ENCODE measurements at regions not wholly inside any gene's neighbourhood (a gene's known extent, or its start where the extent isn't known, plus 50 kb on each side); places are given as distances from the start of the nearest gene placed in this dataset.

DNA sequence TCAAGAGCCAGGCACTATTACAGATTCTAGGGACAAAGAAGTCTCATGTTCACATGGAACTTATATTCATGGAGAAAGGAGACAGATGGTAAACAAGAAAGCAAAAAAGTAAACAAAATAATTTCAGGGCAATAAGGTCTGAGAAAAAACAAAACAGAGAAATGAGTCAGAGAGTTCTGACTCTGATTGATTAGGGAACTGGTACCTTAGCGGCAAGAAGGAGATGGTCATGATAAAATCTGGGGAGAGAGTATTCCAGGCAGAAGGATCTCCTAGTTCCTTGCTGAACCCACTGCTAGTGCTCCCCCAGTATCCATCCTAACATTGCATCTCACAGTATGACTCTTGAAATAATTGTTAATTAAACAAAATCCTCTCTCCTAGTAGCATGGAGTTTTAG lies 161.8 kb upstream of the KLF7 start:
- Histone ChIP-seq H3K4me2 (ENCODE audit: low read length) (no peak overlapping the region), H3K9me3 (ENCODE audit: control insufficient read depth, low read length) (no peaks in the 10 kb centered on the region), H3K79me2 (no peaks in the 10 kb centered on the region), H3K4me1 (no peaks in the 10 kb centered on the region), H3K4me3 (ENCODE audit: low read depth, low read length) (no peak overlapping the region), H3K27me3 (ENCODE audit: control insufficient read depth, insufficient read depth, low read length) (no peaks in the 10 kb centered on the region), H3K9ac (no peak overlapping the region), H3K36me3 (ENCODE audit: control insufficient read depth, insufficient read depth, low read length) (no peaks in the 10 kb centered on the region), H2AFZ (no peak overlapping the region), H3K27ac (no peak overlapping the region)
- TF ChIP-seq, protein P1, sequence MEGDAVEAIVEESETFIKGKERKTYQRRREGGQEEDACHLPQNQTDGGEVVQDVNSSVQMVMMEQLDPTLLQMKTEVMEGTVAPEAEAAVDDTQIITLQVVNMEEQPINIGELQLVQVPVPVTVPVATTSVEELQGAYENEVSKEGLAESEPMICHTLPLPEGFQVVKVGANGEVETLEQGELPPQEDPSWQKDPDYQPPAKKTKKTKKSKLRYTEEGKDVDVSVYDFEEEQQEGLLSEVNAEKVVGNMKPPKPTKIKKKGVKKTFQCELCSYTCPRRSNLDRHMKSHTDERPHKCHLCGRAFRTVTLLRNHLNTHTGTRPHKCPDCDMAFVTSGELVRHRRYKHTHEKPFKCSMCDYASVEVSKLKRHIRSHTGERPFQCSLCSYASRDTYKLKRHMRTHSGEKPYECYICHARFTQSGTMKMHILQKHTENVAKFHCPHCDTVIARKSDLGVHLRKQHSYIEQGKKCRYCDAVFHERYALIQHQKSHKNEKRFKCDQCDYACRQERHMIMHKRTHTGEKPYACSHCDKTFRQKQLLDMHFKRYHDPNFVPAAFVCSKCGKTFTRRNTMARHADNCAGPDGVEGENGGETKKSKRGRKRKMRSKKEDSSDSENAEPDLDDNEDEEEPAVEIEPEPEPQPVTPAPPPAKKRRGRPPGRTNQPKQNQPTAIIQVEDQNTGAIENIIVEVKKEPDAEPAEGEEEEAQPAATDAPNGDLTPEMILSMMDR (IDR thresholded peaks at IDR 0.05) = no peak

DNA sequence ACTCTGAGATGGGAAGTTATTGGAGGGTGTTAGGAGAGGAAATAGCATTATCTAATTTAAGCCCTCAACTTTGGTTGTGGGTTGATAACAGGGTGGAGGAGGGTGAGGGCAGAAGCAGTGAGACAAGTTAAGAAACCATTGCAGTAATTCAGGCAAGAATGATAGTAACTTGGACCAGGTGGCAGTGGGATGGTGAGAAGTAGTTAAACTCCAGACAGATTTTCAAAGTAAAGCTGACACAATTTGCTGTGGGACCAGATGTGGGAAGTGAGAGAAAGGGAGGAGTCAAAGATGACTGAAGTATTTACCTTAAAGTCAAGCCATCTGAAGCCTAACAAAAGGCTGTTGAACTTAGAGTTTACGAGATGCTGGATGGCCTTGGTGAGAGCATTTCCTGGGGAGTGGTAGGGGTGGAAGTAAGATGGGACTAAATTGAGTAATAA lies 163.2 kb upstream of the KLF7 start:
- Histone ChIP-seq H2AFZ (no peak overlapping the region), H3K4me2 (ENCODE audit: low read length) (no peak overlapping the region), H3K9ac (no peak overlapping the region), H3K79me2 (no peaks in the 10 kb centered on the region), H3K9me3 (ENCODE audit: control insufficient read depth, low read length) (no peaks in the 10 kb centered on the region), H3K27ac (no peak overlapping the region), H3K27me3 (ENCODE audit: control insufficient read depth, insufficient read depth, low read length) (no peaks in the 10 kb centered on the region), H3K36me3 (ENCODE audit: control insufficient read depth, insufficient read depth, low read length) (no peaks in the 10 kb centered on the region), H3K4me1 (no peaks in the 10 kb centered on the region), H3K4me3 (ENCODE audit: low read depth, low read length) (no peak overlapping the region)
- TF ChIP-seq, protein P1 (IDR thresholded peaks at IDR 0.05) = no peak

DNA sequence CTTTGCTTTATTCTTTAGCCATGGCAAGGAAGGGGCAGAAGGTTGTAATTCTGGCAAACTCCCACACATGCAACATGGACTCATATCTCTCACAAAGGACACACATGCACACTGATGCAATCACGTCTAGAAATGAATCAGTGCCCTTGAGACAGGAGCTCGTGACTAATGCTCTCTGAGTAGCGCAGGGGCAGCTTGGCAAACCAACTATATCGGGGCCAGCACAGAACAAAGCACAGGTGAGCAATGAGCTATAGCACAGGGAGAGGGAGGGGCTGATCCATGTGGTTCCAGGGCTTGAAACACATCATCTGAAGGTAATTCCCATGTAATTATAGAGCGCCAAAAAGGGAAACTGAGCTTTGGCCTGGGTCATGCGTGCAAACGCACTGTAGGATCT lies 165.2 kb upstream of the KLF7 start:
- H2AFZ ChIP-seq = no peak overlapping the region
- H3K36me3 ChIP-seq (ENCODE audit: control insufficient read depth, insufficient read depth, low read length) = no peaks in the 10 kb centered on the region
- TF ChIP-seq, protein P1 (IDR thresholded peaks at IDR 0.05) = no peak
- no peaks in the 10 kb centered on the region for H3K9me3 ChIP-seq (ENCODE audit: control insufficient read depth, low read length)
- no peak overlapping the region for H3K9ac ChIP-seq
- H3K4me3 ChIP-seq (ENCODE audit: low read depth, low read length) = no peak overlapping the region
- no peaks in the 10 kb centered on the region for H3K79me2 ChIP-seq
- no peak overlapping the region for H3K4me2 ChIP-seq (ENCODE audit: low read length)
- H3K4me1 ChIP-seq = no peaks in the 10 kb centered on the region
- no peak overlapping the region for H3K27ac ChIP-seq
- no peaks in the 10 kb centered on the region for H3K27me3 ChIP-seq (ENCODE audit: control insufficient read depth, insufficient read depth, low read length)

DNA sequence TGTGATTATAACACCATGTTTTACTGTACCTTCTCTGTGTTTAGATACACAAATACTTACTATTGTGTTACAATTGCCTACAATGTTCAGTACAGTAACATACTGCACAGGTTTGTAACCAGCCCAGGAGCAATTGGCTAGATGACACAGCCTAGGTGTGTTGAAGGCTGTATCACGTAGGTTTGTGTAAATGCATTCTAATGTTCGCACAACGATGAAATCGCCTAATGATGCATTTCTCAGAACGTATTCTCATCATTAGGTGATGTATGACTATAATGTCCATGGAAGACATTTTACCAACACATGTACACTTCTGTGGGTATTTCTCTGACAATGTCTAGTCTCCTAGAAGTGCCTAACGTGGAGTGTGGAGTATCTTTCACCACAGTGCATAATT lies 165.9 kb upstream of the KLF7 start:
- Histone ChIP-seq H3K4me3 (ENCODE audit: low read depth, low read length) (no peak overlapping the region), H3K36me3 (ENCODE audit: control insufficient read depth, insufficient read depth, low read length) (no peaks in the 10 kb centered on the region), H3K27me3 (ENCODE audit: control insufficient read depth, insufficient read depth, low read length) (no peaks in the 10 kb centered on the region), H2AFZ (no peak overlapping the region), H3K27ac (no peak overlapping the region), H3K9ac (no peak overlapping the region), H3K9me3 (ENCODE audit: control insufficient read depth, low read length) (no peaks in the 10 kb centered on the region), H3K4me1 (no peaks in the 10 kb centered on the region), H3K79me2 (no peaks in the 10 kb centered on the region), H3K4me2 (ENCODE audit: low read length) (no peak overlapping the region)
- TF ChIP-seq, protein P1 (IDR thresholded peaks at IDR 0.05) = no peak

DNA sequence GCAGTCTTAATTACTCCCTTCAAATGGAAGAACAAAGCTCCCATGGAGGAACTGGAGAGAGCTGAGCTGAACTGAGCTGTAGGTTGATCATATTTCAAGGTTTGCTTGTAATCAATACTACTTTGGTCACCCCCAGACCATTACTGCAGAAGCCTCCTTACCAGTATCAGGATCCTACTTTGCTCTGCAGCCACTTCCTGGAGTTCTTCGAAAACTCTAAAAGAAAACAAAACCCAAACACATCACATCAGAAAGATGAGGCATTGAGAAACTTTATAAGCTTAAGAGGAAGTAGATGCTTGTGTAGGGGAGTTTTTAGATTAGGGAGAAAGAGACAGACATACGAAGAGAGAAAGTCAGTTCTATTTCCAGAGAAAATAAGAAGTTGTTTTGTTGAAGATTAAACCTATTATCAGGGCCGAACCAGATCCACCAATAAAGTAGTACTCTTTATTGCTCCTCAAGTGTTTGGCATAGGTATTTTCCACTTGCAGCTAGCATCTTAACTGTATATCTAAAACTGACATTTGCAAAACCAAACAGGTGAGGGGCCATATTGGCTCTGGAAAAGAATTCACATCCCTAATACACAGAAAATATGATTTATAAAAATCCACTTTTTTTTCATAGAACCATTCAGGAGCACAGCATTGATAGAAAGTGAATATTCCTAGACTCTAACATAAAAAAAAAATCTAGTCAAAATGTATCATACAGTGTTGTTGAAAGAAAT lies 166.9 kb upstream of the KLF7 start:
- no peaks in the 10 kb centered on the region for H3K79me2 ChIP-seq
- no peak overlapping the region for H2AFZ ChIP-seq
- H3K4me3 ChIP-seq (ENCODE audit: low read depth, low read length) = no peak overlapping the region
- H3K4me2 ChIP-seq (ENCODE audit: low read length) = no peak overlapping the region
- H3K9me3 ChIP-seq (ENCODE audit: control insufficient read depth, low read length) = no peaks in the 10 kb centered on the region
- TF ChIP-seq, protein P1 (IDR thresholded peaks at IDR 0.05) = no peak
- H3K9ac ChIP-seq = no peak overlapping the region
- no peak overlapping the region for H3K27ac ChIP-seq
- H3K27me3 ChIP-seq (ENCODE audit: control insufficient read depth, insufficient read depth, low read length) = no peaks in the 10 kb centered on the region
- no peaks in the 10 kb centered on the region for H3K36me3 ChIP-seq (ENCODE audit: control insufficient read depth, insufficient read depth, low read length)
- H3K4me1 ChIP-seq = no peaks in the 10 kb centered on the region

All from parathyroid adenoma (tissue), 2 donors.